IMR-90 (cell line): ENCODE measurements at regions not wholly inside any gene's neighbourhood (a gene's known extent, or its start where the extent isn't known, plus 50 kb on each side); places are given as distances from the start of the nearest gene placed in this dataset.

Experiments
- ATAC-seq: fragments of 200-7000 bp; cut with Tn5 transposase; 2 replicates; pipeline ENCODE4 v1.9.1; 2020; ENCODE audit warnings: low read depth, mild to moderate bottlenecking, moderate library complexity
- BruUV-seq: library from RNA; stranded (reverse); fragments of 400-500 nt; replicated peaks from 2 replicates; lab custom pipeline; 2021; lab: Mats Ljungman, UMichigan
- CTCF ChIA-PET: fragments of 300-600 bp; formaldehyde crosslinking; extraction: SDS; loops from one replicate; lab custom pipeline; 2021; ENCODE audit warnings: antibody characterized with exemption; lab: Yijun Ruan, JAX
- POLR2A ChIA-PET: fragments of 300-600 bp; sonication (Branson Sonifier 250); formaldehyde crosslinking; loops from one replicate; lab custom pipeline; 2022; ENCODE audit warnings: antibody characterized with exemption; ENCODE audit not compliant: unreplicated experiment; lab: Charles Lee
- DNase-seq: peaks from one replicate; pipeline ENCODE4 v3.0.0; 2013
- H2AFZ ChIP-seq: replicated peaks from 2 replicates; pipeline ENCODE3; 2013; ENCODE audit warnings: low read length, mild to moderate bottlenecking; ENCODE audit not compliant: poor library complexity
- H2AK5ac ChIP-seq: 2 replicates; pipeline ENCODE4 v1.6.1; 2013; ENCODE audit warnings: low read depth, low read length, inconsistent platforms
- H2AK9ac ChIP-seq: replicated peaks from 2 replicates; pipeline ENCODE3; 2013; ENCODE audit warnings: mild to moderate bottlenecking, low read depth, low read length, moderate library complexity; ENCODE audit not compliant: poor library complexity
- H2BK120ac ChIP-seq: 2 replicates; pipeline ENCODE4 v1.6.1; 2013; ENCODE audit warnings: low read depth, low read length, inconsistent platforms
- H2BK15ac ChIP-seq: 3 replicates; pipeline ENCODE4 v1.6.1; 2013; ENCODE audit warnings: low read depth, low read length, inconsistent platforms
- H2BK20ac ChIP-seq: 2 replicates; pipeline ENCODE4 v1.6.1; 2013; ENCODE audit warnings: low read depth, mild to moderate bottlenecking, inconsistent platforms, low read length, moderate library complexity
- H2BK5ac ChIP-seq: 2 replicates; pipeline ENCODE4 v1.6.1; 2013; ENCODE audit warnings: mild to moderate bottlenecking, low read depth, low read length, inconsistent platforms; ENCODE audit not compliant: poor library complexity, severe bottlenecking
- H3K14ac ChIP-seq: replicated peaks from 2 replicates; pipeline ENCODE4 v1.6.1; 2013; ENCODE audit warnings: low read depth, low read length, inconsistent platforms
- H3K18ac ChIP-seq: 2 replicates; pipeline ENCODE4 v1.6.1; 2013; ENCODE audit warnings: low read depth, low read length, control low read depth
- H3K23ac ChIP-seq: 2 replicates; pipeline ENCODE4 v1.6.1; 2013; ENCODE audit warnings: low read depth, low read length, inconsistent platforms
- H3K27ac ChIP-seq: 2 replicates; pipeline ENCODE4 v1.5.1; 2013; ENCODE audit warnings: mild to moderate bottlenecking, control low read depth, low read length; ENCODE audit not compliant: insufficient read depth
- H3K27me3 ChIP-seq: 2 replicates; pipeline ENCODE4 v1.6.1; 2013; ENCODE audit warnings: low read length; ENCODE audit not compliant: control insufficient read depth, insufficient read depth
- H3K36me3 ChIP-seq: 2 replicates; pipeline ENCODE4 v1.6.1; 2013; ENCODE audit warnings: low read length, mixed read lengths; ENCODE audit not compliant: control insufficient read depth, insufficient read depth
- H3K4ac ChIP-seq: 2 replicates; pipeline ENCODE4 v1.6.1; 2013; ENCODE audit warnings: low read depth, low read length, inconsistent platforms
- H3K4me1 ChIP-seq: 2 replicates; pipeline ENCODE4 v1.6.1; 2013; ENCODE audit warnings: low read length, mixed read lengths; ENCODE audit not compliant: control insufficient read depth, insufficient read depth
- H3K4me2 ChIP-seq: 2 replicates; pipeline ENCODE4 v1.6.1; 2013; ENCODE audit warnings: low read depth, mild to moderate bottlenecking, control low read depth, low read length, moderate library complexity
- H3K4me3 ChIP-seq: 2 replicates; pipeline ENCODE4 v1.5.1; 2013; ENCODE audit warnings: low read depth, mild to moderate bottlenecking, control low read depth, low read length, moderate library complexity; ENCODE audit not compliant: insufficient read depth
- H3K56ac ChIP-seq: 2 replicates; pipeline ENCODE4 v1.6.1; 2013; ENCODE audit warnings: low read length, inconsistent platforms; ENCODE audit not compliant: insufficient read depth; ENCODE audit errors: extremely low read depth
- H3K79me1 ChIP-seq, 2 experiments: 2 replicates each; pipeline ENCODE4 v1.6.1; 2013; ENCODE audit warnings: low read length in 2 of 2, inconsistent platforms in 1 of 2, low read depth in 1 of 2
- H3K9ac ChIP-seq: 2 replicates; pipeline ENCODE4 v1.6.1; 2013; ENCODE audit warnings: low read depth, low read length, control low read depth
- H3K9me1 ChIP-seq: 2 replicates; pipeline ENCODE4 v1.6.1; 2013; ENCODE audit warnings: low read length, inconsistent platforms; ENCODE audit not compliant: insufficient read depth
- H3K9me3 ChIP-seq: 2 replicates; pipeline ENCODE4 v1.6.1; 2013; ENCODE audit warnings: low read length; ENCODE audit not compliant: control insufficient read depth, insufficient read depth
- H4K20me1 ChIP-seq: 2 replicates; pipeline ENCODE4 v1.6.1; 2013; ENCODE audit warnings: low read length, inconsistent platforms; ENCODE audit not compliant: insufficient read depth
- H4K5ac ChIP-seq: 2 replicates; pipeline ENCODE4 v1.6.1; 2013; ENCODE audit warnings: mild to moderate bottlenecking, low read depth, low read length, control low read depth
- H4K8ac ChIP-seq, 2 experiments: 2 replicates each; pipeline ENCODE4 v1.6.1; 2013; ENCODE audit warnings: low read depth in 2 of 2, low read length in 2 of 2, control low read depth in 1 of 2, inconsistent platforms in 1 of 2
- H4K91ac ChIP-seq: 2 replicates; pipeline ENCODE4 v1.6.1; 2013; ENCODE audit warnings: low read depth, low read length, inconsistent platforms; ENCODE audit not compliant: insufficient read depth
- BHLHE40 ChIP-seq: fragments of 150-350 bp; IDR thresholded peaks from 2 replicates; pipeline ENCODE4 v1.6.1; 2016; ENCODE audit warnings: mild to moderate bottlenecking, low read depth, low read length
- CHD1 ChIP-seq: IDR thresholded peaks from 2 replicates; pipeline ENCODE4 v1.6.1; 2012; ENCODE audit warnings: low read depth, low read length, improper control_type of control experiment
- FOS ChIP-seq: fragments of 150-350 bp; IDR thresholded peaks from 2 replicates; pipeline ENCODE4 v1.6.1; 2016; ENCODE audit warnings: low read depth, low read length
- MAZ ChIP-seq: IDR thresholded peaks from 2 replicates; pipeline ENCODE4 v1.6.1; 2012; ENCODE audit warnings: low read depth, mild to moderate bottlenecking, low read length, improper control_type of control experiment, moderate library complexity, borderline replicate concordance
- MXI1 ChIP-seq: IDR thresholded peaks from 2 replicates; pipeline ENCODE4 v1.6.1; 2012; ENCODE audit warnings: low read depth, mild to moderate bottlenecking, low read length, moderate library complexity, borderline replicate concordance
- NFE2L2 ChIP-seq: fragments of 150-350 bp; IDR thresholded peaks from 2 replicates; pipeline ENCODE4 v1.6.1; 2016; ENCODE audit warnings: low read depth, mild to moderate bottlenecking, low read length
- RAD21 ChIP-seq: IDR thresholded peaks from 2 replicates; pipeline ENCODE4 v1.6.1; 2012; ENCODE audit warnings: low read length, improper control_type of control experiment
- RCOR1 ChIP-seq: IDR thresholded peaks from 2 replicates; pipeline ENCODE4 v1.6.1; 2012; ENCODE audit warnings: mild to moderate bottlenecking, low read length, improper control_type of control experiment; ENCODE audit not compliant: insufficient replicate concordance
- RFX5 ChIP-seq: IDR thresholded peaks from 2 replicates; pipeline ENCODE4 v1.8.0; 2012; ENCODE audit warnings: low read depth, mild to moderate bottlenecking, low read length, moderate library complexity
- SMC3 ChIP-seq: fragments of 150-350 bp; IDR thresholded peaks from 2 replicates; pipeline ENCODE4 v1.6.1; 2016; ENCODE audit warnings: low read depth, mild to moderate bottlenecking, antibody characterized with exemption, low read length, moderate library complexity
- WGBS, 2 experiments: methylation state at CpG; one replicate each; pipeline versions ENCODE4 v1.1.5 to v1.1.7; 2013; ENCODE audit warnings: missing lambda C conversion rate in 2 of 2; ENCODE audit not compliant: insufficient read length in 1 of 2; ENCODE audit errors: extremely low coverage in 2 of 2; 5-methylcytosine and 5-hydroxymethylcytosine counted together
- dilution Hi-C: fragments of 300-500 bp; cut with HindIII; formaldehyde crosslinking; loops from one replicate; pipeline ENCODE4 v1.14.3; 2018; ENCODE audit warnings: low sequenced_read_pairs; ENCODE audit not compliant: unreplicated experiment
- in situ Hi-C: fragments of 300-500 bp; cut with MboI; formaldehyde crosslinking; loops from 3 replicates; pipeline ENCODE4 v1.14.3; 2019; ENCODE audit warnings: low sequenced_read_pairs, inconsistent platforms, mixed read lengths
- intact Hi-C: fragments of 100-400 bp; cut with micrococcal nuclease; formaldehyde crosslinking; loops from 2 replicates; pipeline ENCODE4 v1.10.0; 2022
- TF ChIP-seq, protein P1 (sequence below): fragments of 150-350 bp; IDR thresholded peaks from 2 replicates; pipeline ENCODE4 v1.6.1; 2016; ENCODE audit warnings: low read depth, mild to moderate bottlenecking, low read length, moderate library complexity, borderline replicate concordance
- TF ChIP-seq, protein P2 (sequence below): fragments of 150-350 bp; IDR thresholded peaks from 2 replicates; pipeline ENCODE4 v1.6.1; 2017; ENCODE audit warnings: mild to moderate bottlenecking, antibody characterized with exemption, low read length, low read depth

DNA sequence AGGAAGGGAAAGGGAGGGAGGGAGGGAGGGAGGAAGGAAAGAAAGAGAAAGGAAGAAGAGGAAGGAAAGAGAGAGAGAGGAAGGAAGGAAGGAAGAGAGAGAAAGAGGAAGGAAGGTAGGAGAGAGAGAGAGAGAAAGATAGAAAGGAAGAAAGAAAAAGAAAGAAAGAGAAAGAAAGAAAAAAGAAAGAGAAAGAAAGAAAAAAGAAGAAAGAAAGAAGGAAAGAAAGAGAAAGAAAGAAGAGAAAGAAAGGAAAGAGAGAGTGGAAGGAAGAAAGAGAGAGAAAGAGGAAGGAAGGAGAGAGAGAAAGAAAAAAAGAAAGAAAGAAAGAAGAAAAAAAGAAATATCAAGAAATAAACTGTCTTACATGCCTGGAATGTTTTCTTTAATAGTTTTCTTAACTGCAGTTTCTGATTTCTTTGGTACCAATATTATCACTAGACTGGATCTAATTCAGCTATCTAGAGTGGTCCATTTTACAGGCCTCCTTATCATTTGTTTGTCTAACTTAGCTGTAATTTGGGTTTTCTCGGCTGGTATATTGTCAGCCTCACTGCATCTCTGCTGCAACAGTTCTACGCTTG lies 59.6 kb upstream of the MBOAT2 start:
- H3K9me1 ChIP-seq, result peaks cover 4% of the 10 kb centered on the region; the same call in 1 of the 2 replicates
- no peak overlapping the region for H2BK120ac ChIP-seq
- BruUV-seq, result no TSS peak
- H3K14ac ChIP-seq, result no peak overlapping the region
- H2BK5ac ChIP-seq, result no peak overlapping the region
- no peak overlapping the region for H2AK5ac ChIP-seq
- H3K36me3 ChIP-seq, result no peaks in the 10 kb centered on the region
- no peak for TF ChIP-seq CHD1
- TF ChIP-seq RCOR1, result no peak
- TF ChIP-seq, protein P1, sequence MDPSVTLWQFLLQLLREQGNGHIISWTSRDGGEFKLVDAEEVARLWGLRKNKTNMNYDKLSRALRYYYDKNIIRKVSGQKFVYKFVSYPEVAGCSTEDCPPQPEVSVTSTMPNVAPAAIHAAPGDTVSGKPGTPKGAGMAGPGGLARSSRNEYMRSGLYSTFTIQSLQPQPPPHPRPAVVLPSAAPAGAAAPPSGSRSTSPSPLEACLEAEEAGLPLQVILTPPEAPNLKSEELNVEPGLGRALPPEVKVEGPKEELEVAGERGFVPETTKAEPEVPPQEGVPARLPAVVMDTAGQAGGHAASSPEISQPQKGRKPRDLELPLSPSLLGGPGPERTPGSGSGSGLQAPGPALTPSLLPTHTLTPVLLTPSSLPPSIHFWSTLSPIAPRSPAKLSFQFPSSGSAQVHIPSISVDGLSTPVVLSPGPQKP, result no peak
- no peak for TF ChIP-seq BHLHE40
- no peak for TF ChIP-seq SMC3
- TF ChIP-seq MXI1, result no peak
- TF ChIP-seq MAZ, result no peak
- no peak for TF ChIP-seq FOS
- TF ChIP-seq NFE2L2, result no peak
- TF ChIP-seq, protein P2, sequence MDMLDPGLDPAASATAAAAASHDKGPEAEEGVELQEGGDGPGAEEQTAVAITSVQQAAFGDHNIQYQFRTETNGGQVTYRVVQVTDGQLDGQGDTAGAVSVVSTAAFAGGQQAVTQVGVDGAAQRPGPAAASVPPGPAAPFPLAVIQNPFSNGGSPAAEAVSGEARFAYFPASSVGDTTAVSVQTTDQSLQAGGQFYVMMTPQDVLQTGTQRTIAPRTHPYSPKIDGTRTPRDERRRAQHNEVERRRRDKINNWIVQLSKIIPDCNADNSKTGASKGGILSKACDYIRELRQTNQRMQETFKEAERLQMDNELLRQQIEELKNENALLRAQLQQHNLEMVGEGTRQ, result no peak
- no peak for TF ChIP-seq RAD21
- TF ChIP-seq RFX5, result no peak
- ATAC-seq (no peak), DNase-seq (no peak)
- H3K56ac ChIP-seq, result no peak overlapping the region
- H2AFZ ChIP-seq, result no peak overlapping the region
- H3K79me1 ChIP-seq, result no peaks in the 10 kb centered on the region
- in situ Hi-C loops (no loop called here), intact Hi-C loops (no loop called here), dilution Hi-C loops (no loop called here)
- H3K27me3 ChIP-seq, result no peaks in the 10 kb centered on the region
- 0 out of 2 replicates have a peak overlapping the region, but pooled peaks have one; percentile 15 for H3K23ac ChIP-seq
- no peak overlapping the region for H4K91ac ChIP-seq
- peaks cover 14% of the 10 kb centered on the region for H3K9me3 ChIP-seq
- H3K9ac ChIP-seq, result no peak overlapping the region
- no peak overlapping the region for H3K4ac ChIP-seq
- H4K20me1 ChIP-seq, result no peaks in the 10 kb centered on the region
- peaks cover 4% of the 10 kb centered on the region for H3K4me1 ChIP-seq
- H3K4me2 ChIP-seq, result no peak overlapping the region
- no peak overlapping the region for H2BK15ac ChIP-seq
- ChIA-PET POLR2A (no interaction called here), CTCF (interaction anchor here (0.5 to 0.6 kb wide), 2 partner anchors 8 to 46 kb away, joined by 3 read pairs; no protein-coding TSS in a partner anchor)
- H2AK9ac ChIP-seq, result no peak overlapping the region
- H2BK20ac ChIP-seq, result no peak overlapping the region; the same call in 1 of the 2 replicates
- no peak overlapping the region for H3K18ac ChIP-seq
- no peak overlapping the region for H4K8ac ChIP-seq
- no peak overlapping the region for H4K5ac ChIP-seq
- no peak overlapping the region for H3K27ac ChIP-seq
- no CpG with 5 or more reads among the region's 2 CpGs for WGBS, 2 experiments
- H3K4me3 ChIP-seq, result no peak overlapping the region
